HG03060 (cell line): ENCODE measurements at regions not wholly inside any gene's neighbourhood (a gene's known extent, or its start where the extent isn't known, plus 50 kb on each side); places are given as distances from the start of the nearest gene placed in this dataset.

Source experiments
- ATAC-seq: cut with Tn5 transposase; IDR thresholded peaks from one replicate; pipeline ENCODE4 v1.9.1; 2021; ENCODE audit warnings: low read depth, moderate number of reproducible peaks; ENCODE audit not compliant: unreplicated experiment

GRCh38 chr2:195500879-195501278, 156.1 kb upstream of the SLC39A10 start:
- ATAC-seq: no peak

GRCh38 chr2:195498839-195499490, 158.1 kb upstream of the SLC39A10 start:
- ATAC-seq: no peak

- ATAC-seq: no peak
Measured at GRCh38 chr2:195498176-195498575, 158.8 kb upstream of the SLC39A10 start.

GRCh38 chr2:195496991-195497390, 160.0 kb upstream of the SLC39A10 start:
- ATAC-seq: no peak

GRCh38 chr2:195495966-195496365, 161.1 kb upstream of the SLC39A10 start:
- ATAC-seq: no peak

- ATAC-seq: no peak
Measured at GRCh38 chr2:195495351-195495750, 161.7 kb upstream of the SLC39A10 start.

- no peak for ATAC-seq
Measured at GRCh38 chr2:195494451-195494850, 162.6 kb upstream of the SLC39A10 start.

- ATAC-seq: no peak
Measured at GRCh38 chr2:195493416-195493815, 163.6 kb upstream of the SLC39A10 start.

GRCh38 chr2:195490319-195490718, 166.7 kb upstream of the SLC39A10 start:
- no peak for ATAC-seq

- no peak for ATAC-seq
Measured at GRCh38 chr2:195489101-195489500, 167.9 kb upstream of the SLC39A10 start.

- ATAC-seq: no peak
Measured at GRCh38 chr2:195488567-195488966, 168.5 kb upstream of the SLC39A10 start.

GRCh38 chr2:195486987-195487644, 169.9 kb upstream of the SLC39A10 start:
- ATAC-seq: peak; percentile 93

- no peak for ATAC-seq
Measured at GRCh38 chr2:195486520-195486919, 170.5 kb upstream of the SLC39A10 start.

GRCh38 chr2:195482010-195482409, 175.0 kb upstream of the SLC39A10 start:
- no peak for ATAC-seq

- ATAC-seq: no peak
Measured at GRCh38 chr2:195480121-195480520, 176.9 kb upstream of the SLC39A10 start.

- ATAC-seq: no peak
Measured at GRCh38 chr2:195479407-195479806, 177.6 kb upstream of the SLC39A10 start.

- no peak for ATAC-seq
Measured at GRCh38 chr2:195477996-195478382, 179.0 kb upstream of the SLC39A10 start.

GRCh38 chr2:195477248-195477995, 179.6 kb upstream of the SLC39A10 start:
- ATAC-seq: peak; percentile 85

GRCh38 chr2:195475336-195475735, 181.7 kb upstream of the SLC39A10 start:
- no peak for ATAC-seq

- no peak for ATAC-seq
Measured at GRCh38 chr2:195473862-195474261, 183.2 kb upstream of the SLC39A10 start.

- no peak for ATAC-seq
Measured at GRCh38 chr2:195472501-195473234, 184.4 kb upstream of the SLC39A10 start.
